SK-N-SH treated with all-trans-retinoic acid at 6 μM for 48 hours (cell line): ENCODE measurements at regions not wholly inside any gene's neighbourhood (a gene's known extent, or its start where the extent isn't known, plus 50 kb on each side); places are given as distances from the start of the nearest gene placed in this dataset.

ENCODE experiments used
- ATAC-seq: fragments of 200-7000 bp; cut with Tn5 transposase; 3 replicates; pipeline ENCODE4 v1.9.1; 2020; ENCODE audit warnings: mild to moderate bottlenecking, moderate library complexity
- ARNTL ChIP-seq: fragments of 450-650 bp; formaldehyde crosslinking; IDR thresholded peaks from 2 replicates; pipeline ENCODE4 v1.5.0; 2020; ENCODE audit warnings: low read depth, mild to moderate bottlenecking, moderate library complexity, borderline replicate concordance
- BACH2 ChIP-seq: fragments of 250-450 bp; sonication (Bioruptor Pico); IDR thresholded peaks from 2 replicates; pipeline ENCODE4 v1.9.0; 2021; ENCODE audit warnings: mild to moderate bottlenecking, borderline replicate concordance
- CSDC2 ChIP-seq: fragments of 250-450 bp; sonication (Bioruptor Pico); IDR thresholded peaks from 2 replicates; pipeline ENCODE4 v1.5.0; 2020; ENCODE audit warnings: mild to moderate bottlenecking, moderate library complexity
- ESRRG ChIP-seq: fragments of 250-450 bp; sonication (Bioruptor Pico); IDR thresholded peaks from 2 replicates; pipeline ENCODE4 v1.6.1; 2021; ENCODE audit warnings: mild to moderate bottlenecking
- GLIS3 ChIP-seq: fragments of 250-450 bp; sonication (Bioruptor Pico); IDR thresholded peaks from 2 replicates; pipeline ENCODE4 v1.5.0; 2020; ENCODE audit warnings: mild to moderate bottlenecking, moderate library complexity
- ISL1 ChIP-seq: fragments of 250-450 bp; sonication (Bioruptor Pico); IDR thresholded peaks from 2 replicates; pipeline ENCODE4 v2.1.2; 2022; ENCODE audit warnings: mild to moderate bottlenecking, moderate library complexity
- OSR1 ChIP-seq: fragments of 250-450 bp; sonication (Bioruptor Pico); IDR thresholded peaks from 2 replicates; pipeline ENCODE4 v1.8.0; 2022; ENCODE audit warnings: moderate library complexity, mild to moderate bottlenecking, inconsistent platforms
- PPARA ChIP-seq: fragments of 250-450 bp; sonication (Bioruptor Pico); IDR thresholded peaks from 2 replicates; pipeline ENCODE4 v1.5.0; 2020; ENCODE audit warnings: mild to moderate bottlenecking, borderline replicate concordance
- RARB ChIP-seq: fragments of 250-450 bp; sonication (Bioruptor Pico); IDR thresholded peaks from 2 replicates; pipeline ENCODE4 v1.8.0; 2021; ENCODE audit warnings: mild to moderate bottlenecking, moderate library complexity
- SNAI2 ChIP-seq: fragments of 250-450 bp; sonication (Bioruptor Pico); IDR thresholded peaks from 2 replicates; pipeline ENCODE4 v1.5.0; 2020; ENCODE audit warnings: mild to moderate bottlenecking, moderate library complexity
- TCF4 ChIP-seq: fragments of 250-450 bp; sonication (Bioruptor Pico); IDR thresholded peaks from 2 replicates; pipeline ENCODE4 v1.8.0; 2021; ENCODE audit warnings: mild to moderate bottlenecking, moderate library complexity, borderline replicate concordance
- TOX ChIP-seq: fragments of 250-450 bp; sonication (Bioruptor Pico); IDR thresholded peaks from 2 replicates; pipeline ENCODE4 v1.8.0; 2021; ENCODE audit warnings: mild to moderate bottlenecking, moderate library complexity, borderline replicate concordance
- ZC3H10 ChIP-seq: fragments of 250-450 bp; sonication (Bioruptor Pico); IDR thresholded peaks from 2 replicates; pipeline ENCODE4 v1.5.1; 2021; ENCODE audit warnings: mild to moderate bottlenecking, moderate library complexity
- ZFP3 ChIP-seq: fragments of 250-450 bp; sonication (Bioruptor Pico); IDR thresholded peaks from 2 replicates; pipeline ENCODE4 v1.5.0; 2020; ENCODE audit warnings: mild to moderate bottlenecking, moderate library complexity
- ZFP30 ChIP-seq: fragments of 450-650 bp; formaldehyde crosslinking; IDR thresholded peaks from 2 replicates; pipeline ENCODE4 v1.5.0; 2022; ENCODE audit warnings: mild to moderate bottlenecking, moderate library complexity
- ZNF565 ChIP-seq: fragments of 450-650 bp; formaldehyde crosslinking; conservative IDR thresholded peaks from 2 replicates; pipeline ENCODE4 v1.5.0; 2020; ENCODE audit warnings: low read depth, mild to moderate bottlenecking, moderate library complexity
- ZNF70 ChIP-seq: fragments of 450-650 bp; formaldehyde crosslinking; IDR thresholded peaks from 2 replicates; pipeline ENCODE4 v1.5.0; 2020; ENCODE audit warnings: mild to moderate bottlenecking, moderate library complexity
- ZNF8 ChIP-seq: fragments of 450-650 bp; formaldehyde crosslinking; IDR thresholded peaks from 2 replicates; pipeline ENCODE4 v1.5.0; 2020; ENCODE audit warnings: mild to moderate bottlenecking, moderate library complexity
- TF ChIP-seq, protein P1 (sequence below): fragments of 250-450 bp; sonication (Bioruptor Pico); IDR thresholded peaks from 2 replicates; pipeline ENCODE4 v1.5.1; 2021; ENCODE audit warnings: mild to moderate bottlenecking, moderate library complexity
- TF ChIP-seq, protein P2 (sequence below): fragments of 250-450 bp; sonication (Bioruptor Pico); IDR thresholded peaks from 2 replicates; pipeline ENCODE4 v1.5.1; 2020; ENCODE audit warnings: low read depth, mild to moderate bottlenecking, moderate library complexity
- TF ChIP-seq, protein P3 (sequence below): fragments of 250-450 bp; sonication (Bioruptor Pico); IDR thresholded peaks from 2 replicates; pipeline ENCODE4 v1.8.0; 2021; ENCODE audit warnings: low read depth, mild to moderate bottlenecking, moderate library complexity, borderline replicate concordance

DNA sequence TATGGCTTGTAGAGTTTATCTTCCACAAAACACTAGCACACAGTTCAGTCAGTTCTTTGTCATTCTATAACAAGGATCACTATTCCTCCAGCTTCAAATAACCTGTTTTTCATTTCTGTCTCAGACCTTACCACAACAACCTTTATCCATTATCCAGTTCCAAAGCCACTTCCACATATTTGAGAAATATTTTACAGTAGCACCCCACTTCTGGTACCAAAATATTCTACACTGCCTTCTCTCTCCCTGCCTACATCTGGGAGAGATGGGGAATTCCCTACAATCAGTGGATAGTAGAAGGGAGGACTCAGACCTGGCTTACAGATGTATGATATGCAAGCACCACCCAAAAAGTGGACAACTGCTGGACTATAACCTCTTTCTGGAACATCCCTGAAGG, 651.4 kb downstream of the ADGRL2 start:
- ATAC-seq, result no peak
- TF ChIP-seq, protein P1, sequence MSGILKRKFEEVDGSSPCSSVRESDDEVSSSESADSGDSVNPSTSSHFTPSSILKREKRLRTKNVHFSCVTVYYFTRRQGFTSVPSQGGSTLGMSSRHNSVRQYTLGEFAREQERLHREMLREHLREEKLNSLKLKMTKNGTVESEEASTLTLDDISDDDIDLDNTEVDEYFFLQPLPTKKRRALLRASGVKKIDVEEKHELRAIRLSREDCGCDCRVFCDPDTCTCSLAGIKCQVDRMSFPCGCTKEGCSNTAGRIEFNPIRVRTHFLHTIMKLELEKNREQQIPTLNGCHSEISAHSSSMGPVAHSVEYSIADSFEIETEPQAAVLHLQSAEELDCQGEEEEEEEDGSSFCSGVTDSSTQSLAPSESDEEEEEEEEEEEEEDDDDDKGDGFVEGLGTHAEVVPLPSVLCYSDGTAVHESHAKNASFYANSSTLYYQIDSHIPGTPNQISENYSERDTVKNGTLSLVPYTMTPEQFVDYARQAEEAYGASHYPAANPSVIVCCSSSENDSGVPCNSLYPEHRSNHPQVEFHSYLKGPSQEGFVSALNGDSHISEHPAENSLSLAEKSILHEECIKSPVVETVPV (CRISPR knock-in tag), result no peak
- TF ChIP-seq CSDC2 (CRISPR knock-in tag), result no peak
- no peak for TF ChIP-seq ZC3H10
- TF ChIP-seq GLIS3 (CRISPR knock-in tag), result no peak
- TF ChIP-seq BACH2 (CRISPR knock-in tag), result no peak
- no peak for TF ChIP-seq TCF4 (CRISPR knock-in tag)
- no peak for TF ChIP-seq ZNF70 (CRISPR knock-in tag)
- no peak for TF ChIP-seq SNAI2 (CRISPR knock-in tag)
- no peak for TF ChIP-seq ZNF8 (CRISPR knock-in tag)
- TF ChIP-seq PPARA, result no peak
- TF ChIP-seq ZFP30 (CRISPR knock-in tag), result no peak
- TF ChIP-seq OSR1, result no peak
- TF ChIP-seq ISL1 (CRISPR knock-in tag), result no peak
- TF ChIP-seq, protein P2, sequence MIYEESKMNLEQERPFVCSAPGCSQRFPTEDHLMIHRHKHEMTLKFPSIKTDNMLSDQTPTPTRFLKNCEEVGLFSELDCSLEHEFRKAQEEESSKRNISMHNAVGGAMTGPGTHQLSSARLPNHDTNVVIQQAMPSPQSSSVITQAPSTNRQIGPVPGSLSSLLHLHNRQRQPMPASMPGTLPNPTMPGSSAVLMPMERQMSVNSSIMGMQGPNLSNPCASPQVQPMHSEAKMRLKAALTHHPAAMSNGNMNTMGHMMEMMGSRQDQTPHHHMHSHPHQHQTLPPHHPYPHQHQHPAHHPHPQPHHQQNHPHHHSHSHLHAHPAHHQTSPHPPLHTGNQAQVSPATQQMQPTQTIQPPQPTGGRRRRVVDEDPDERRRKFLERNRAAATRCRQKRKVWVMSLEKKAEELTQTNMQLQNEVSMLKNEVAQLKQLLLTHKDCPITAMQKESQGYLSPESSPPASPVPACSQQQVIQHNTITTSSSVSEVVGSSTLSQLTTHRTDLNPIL (CRISPR knock-in tag), result no peak
- TF ChIP-seq ESRRG (CRISPR knock-in tag), result no peak
- no peak for TF ChIP-seq ZNF565 (CRISPR knock-in tag)
- TF ChIP-seq TOX (CRISPR knock-in tag), result no peak
- TF ChIP-seq, all 23 proteins: peak for 0

DNA sequence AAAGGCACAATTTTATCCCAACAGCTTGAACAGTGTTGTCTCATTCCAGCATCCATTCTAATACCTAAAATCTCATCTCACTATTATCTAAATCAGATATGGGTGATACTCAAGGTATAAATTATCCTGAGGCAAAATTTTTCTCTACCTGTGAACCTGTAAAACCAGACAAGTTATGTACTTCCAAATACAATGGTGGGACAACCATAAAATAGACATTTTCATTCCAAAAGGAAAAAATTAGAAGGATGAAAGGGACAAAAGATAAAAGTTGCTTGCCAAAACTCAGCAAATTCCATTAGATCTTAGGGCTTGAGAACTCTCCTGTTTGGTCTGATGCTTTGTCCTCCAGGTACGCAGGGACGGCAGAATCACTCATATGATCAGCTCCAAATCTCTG, 650.5 kb downstream of the ADGRL2 start:
- no peak for ATAC-seq
- no peak for TF ChIP-seq RARB
- TF ChIP-seq, all 23 proteins: peak for 0

DNA sequence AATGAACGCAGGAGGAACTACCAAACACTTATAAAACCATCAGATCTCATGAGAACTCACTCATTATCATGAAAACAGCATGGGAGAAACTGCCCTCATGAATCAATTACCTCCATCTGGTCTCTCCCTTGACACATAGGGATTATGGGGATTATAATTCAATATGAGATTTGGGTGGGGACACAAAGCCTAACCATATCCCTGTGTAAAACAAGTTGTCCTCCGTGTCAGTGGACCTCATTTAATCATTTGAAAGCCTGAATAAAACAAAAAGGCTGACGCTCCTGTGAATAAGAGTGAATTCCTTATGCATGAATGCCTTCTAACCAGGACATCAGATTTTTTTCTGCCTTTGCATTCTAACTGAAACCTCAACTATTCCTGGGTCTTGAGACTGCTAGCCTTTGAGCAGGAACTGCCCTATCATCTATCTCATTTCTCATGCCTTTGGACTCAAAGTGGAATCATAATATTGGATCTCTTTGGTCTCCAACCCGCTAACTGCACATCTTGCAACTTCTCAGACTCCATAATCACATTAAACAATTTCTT, 648.8 kb downstream of the ADGRL2 start:
- ATAC-seq, result no peak
- no peak for TF ChIP-seq BACH2 (CRISPR knock-in tag)
- TF ChIP-seq PPARA, result no peak
- TF ChIP-seq, protein P3, sequence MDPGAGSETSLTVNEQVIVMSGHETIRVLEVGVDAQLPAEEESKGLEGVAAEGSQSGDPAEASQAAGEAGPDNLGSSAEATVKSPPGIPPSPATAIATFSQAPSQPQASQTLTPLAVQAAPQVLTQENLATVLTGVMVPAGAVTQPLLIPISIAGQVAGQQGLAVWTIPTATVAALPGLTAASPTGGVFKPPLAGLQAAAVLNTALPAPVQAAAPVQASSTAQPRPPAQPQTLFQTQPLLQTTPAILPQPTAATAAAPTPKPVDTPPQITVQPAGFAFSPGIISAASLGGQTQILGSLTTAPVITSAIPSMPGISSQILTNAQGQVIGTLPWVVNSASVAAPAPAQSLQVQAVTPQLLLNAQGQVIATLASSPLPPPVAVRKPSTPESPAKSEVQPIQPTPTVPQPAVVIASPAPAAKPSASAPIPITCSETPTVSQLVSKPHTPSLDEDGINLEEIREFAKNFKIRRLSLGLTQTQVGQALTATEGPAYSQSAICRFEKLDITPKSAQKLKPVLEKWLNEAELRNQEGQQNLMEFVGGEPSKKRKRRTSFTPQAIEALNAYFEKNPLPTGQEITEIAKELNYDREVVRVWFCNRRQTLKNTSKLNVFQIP (CRISPR knock-in tag), result no peak
- TF ChIP-seq ZFP3 (CRISPR knock-in tag), result no peak
- TF ChIP-seq ZC3H10, result no peak
- no peak for TF ChIP-seq GLIS3 (CRISPR knock-in tag)
- TF ChIP-seq TOX (CRISPR knock-in tag), result no peak
- TF ChIP-seq SNAI2 (CRISPR knock-in tag), result no peak
- TF ChIP-seq, protein P2 (CRISPR knock-in tag), result no peak
- TF ChIP-seq CSDC2 (CRISPR knock-in tag), result no peak
- no peak for TF ChIP-seq ISL1 (CRISPR knock-in tag)
- TF ChIP-seq, all 23 proteins: peak for 0

DNA sequence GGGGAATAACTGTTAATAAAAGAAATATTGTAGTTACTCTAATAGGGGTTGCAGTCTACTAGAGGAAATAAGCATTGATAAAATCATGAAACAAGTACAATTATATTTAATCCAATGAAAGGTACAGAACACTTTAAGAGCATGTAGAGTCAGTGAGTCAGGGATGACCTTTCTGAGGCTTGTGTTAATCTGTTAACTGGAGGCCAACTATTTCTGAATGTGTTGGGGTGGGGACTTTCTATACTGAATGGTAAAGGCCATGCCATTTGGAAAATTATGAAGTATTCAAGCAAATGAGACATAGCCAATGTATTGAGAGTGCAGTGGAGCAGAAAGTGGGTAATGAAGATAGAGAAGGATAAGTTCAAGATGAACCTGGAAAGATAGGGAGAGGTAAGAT, 646.2 kb downstream of the ADGRL2 start:
- no peak for TF ChIP-seq ISL1 (CRISPR knock-in tag)
- TF ChIP-seq, protein P3 (CRISPR knock-in tag), result no peak
- no peak for TF ChIP-seq ZNF8 (CRISPR knock-in tag)
- TF ChIP-seq ZFP3 (CRISPR knock-in tag), result no peak
- TF ChIP-seq, protein P2 (CRISPR knock-in tag), result no peak
- TF ChIP-seq TOX (CRISPR knock-in tag), result no peak
- no peak for TF ChIP-seq ARNTL (CRISPR knock-in tag)
- TF ChIP-seq, protein P1 (CRISPR knock-in tag), result no peak
- no peak for TF ChIP-seq OSR1
- TF ChIP-seq ZC3H10, result no peak
- no peak for TF ChIP-seq PPARA
- no peak for TF ChIP-seq ZNF565 (CRISPR knock-in tag)
- TF ChIP-seq SNAI2 (CRISPR knock-in tag), result no peak
- TF ChIP-seq BACH2 (CRISPR knock-in tag), result no peak
- no peak for TF ChIP-seq ESRRG (CRISPR knock-in tag)
- TF ChIP-seq GLIS3 (CRISPR knock-in tag), result no peak
- no peak for ATAC-seq
